ENCODE measurements at regions not wholly inside any gene's neighbourhood (a gene's known extent, or its start where the extent isn't known, plus 50 kb on each side); places are given as distances from the start of the nearest gene placed in this dataset.

DNA sequence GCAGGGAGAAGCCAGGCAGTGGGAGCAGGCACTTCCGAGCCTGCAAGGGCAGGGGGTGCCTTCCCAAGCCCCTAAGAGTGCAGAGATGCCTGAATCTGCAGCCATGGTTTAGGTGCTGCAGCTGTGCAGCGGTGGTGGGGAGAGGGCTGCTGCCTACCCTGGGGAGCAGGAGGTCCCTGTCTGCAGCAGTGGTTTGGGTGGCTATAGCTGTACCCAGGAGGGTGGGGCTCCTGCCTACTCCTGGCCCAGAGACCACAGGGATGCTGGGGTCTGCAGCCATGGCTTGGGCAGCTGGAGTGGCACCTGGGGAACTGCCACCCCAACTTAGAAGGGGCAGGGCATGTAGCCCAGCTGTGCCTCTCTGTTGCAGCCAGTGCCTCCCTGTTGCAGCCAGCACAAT is 488.1 kb upstream of the THBS1 start:
- Histone ChIP-seq H3K27me3 (no peaks in the 10 kb centered on the region), H3K4me3 (no peak overlapping the region), H3K4me1 (no peaks in the 10 kb centered on the region), H3K9me3 (no peaks in the 10 kb centered on the region), H3K36me3 (no peaks in the 10 kb centered on the region), H3K27ac (no peak overlapping the region)
- TF ChIP-seq POLR2A (IDR thresholded peaks at IDR 0.05) = no peak
- no peak for TF ChIP-seq CTCF (IDR thresholded peaks at IDR 0.05)
- DNase-seq = no peak

DNA sequence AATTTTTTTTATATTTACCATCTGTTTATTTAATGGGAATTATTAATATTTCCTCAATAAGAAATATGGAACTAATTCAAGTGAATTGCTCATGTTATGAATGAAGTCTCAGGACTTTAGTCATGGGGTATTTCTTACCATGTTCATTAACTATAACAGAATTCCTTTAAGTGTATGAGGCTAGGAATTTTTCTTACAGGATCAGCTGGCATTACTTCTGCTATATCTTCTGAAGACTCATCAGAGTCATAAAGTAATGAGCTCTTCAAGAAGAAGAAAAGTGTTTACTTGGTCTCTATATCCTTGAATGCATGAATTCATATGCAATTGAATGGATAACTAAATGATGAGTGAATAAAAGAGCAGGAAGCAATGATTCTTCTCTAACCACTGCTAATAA is 486.8 kb upstream of the THBS1 start:
- Histone ChIP-seq H3K4me3 (no peak overlapping the region), H3K4me1 (no peaks in the 10 kb centered on the region), H3K27me3 (no peaks in the 10 kb centered on the region), H3K36me3 (no peaks in the 10 kb centered on the region), H3K27ac (no peak overlapping the region), H3K9me3 (no peaks in the 10 kb centered on the region)
- no peak for TF ChIP-seq CTCF (IDR thresholded peaks at IDR 0.05)
- DNase-seq = no peak

- no peak for DNase-seq
- H3K4me3 ChIP-seq = no peak overlapping the region
- H3K27ac ChIP-seq = no peak overlapping the region
- H3K36me3 ChIP-seq = no peaks in the 10 kb centered on the region
- no peaks in the 10 kb centered on the region for H3K9me3 ChIP-seq
- H3K4me1 ChIP-seq = no peaks in the 10 kb centered on the region
- no peaks in the 10 kb centered on the region for H3K27me3 ChIP-seq
- TF ChIP-seq CTCF (IDR thresholded peaks at IDR 0.05) (no peak), POLR2A (IDR thresholded peaks at IDR 0.05) (no peak)
Observed at GRCh38 chr15:39095218-39095879, 485.5 kb upstream of the THBS1 start.

DNA sequence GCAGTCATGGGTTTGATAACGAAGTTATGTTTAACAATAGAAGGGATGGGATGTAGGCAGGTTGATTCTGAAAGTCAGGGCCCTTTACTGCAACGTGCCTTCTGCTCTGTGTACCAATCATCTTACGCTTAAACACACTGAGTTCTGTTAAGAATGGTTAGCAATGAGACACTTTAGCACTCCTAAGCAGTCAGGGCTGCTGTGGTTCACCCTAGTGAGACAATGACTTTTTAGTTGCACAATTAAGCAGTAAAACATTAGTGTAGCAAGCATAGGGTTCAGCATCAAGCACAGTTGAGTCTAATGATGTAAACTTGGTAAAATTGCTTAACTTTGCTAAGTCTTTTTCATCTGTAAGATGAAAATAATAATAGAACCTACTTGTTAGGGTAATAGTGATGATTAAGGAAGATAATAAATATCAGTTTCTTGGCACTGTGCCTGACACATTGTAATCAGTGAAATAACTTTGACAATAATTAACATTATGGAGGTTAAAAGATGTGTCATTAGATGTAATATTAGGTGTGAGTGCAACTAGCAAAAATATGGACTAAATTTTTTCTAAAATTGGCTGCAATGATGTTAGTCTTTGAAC is 484.2 kb upstream of the THBS1 start:
- no peak overlapping the region for H3K27ac ChIP-seq
- no peaks in the 10 kb centered on the region for H3K9me3 ChIP-seq
- no peaks in the 10 kb centered on the region for H3K36me3 ChIP-seq
- H3K27me3 ChIP-seq = no peaks in the 10 kb centered on the region
- H3K4me3 ChIP-seq = no peak overlapping the region
- TF ChIP-seq POLR2A (IDR thresholded peaks at IDR 0.05) = no peak
- TF ChIP-seq CTCF (IDR thresholded peaks at IDR 0.05) = no peak
- DNase-seq = no peak
- H3K4me1 ChIP-seq = no peaks in the 10 kb centered on the region

DNA sequence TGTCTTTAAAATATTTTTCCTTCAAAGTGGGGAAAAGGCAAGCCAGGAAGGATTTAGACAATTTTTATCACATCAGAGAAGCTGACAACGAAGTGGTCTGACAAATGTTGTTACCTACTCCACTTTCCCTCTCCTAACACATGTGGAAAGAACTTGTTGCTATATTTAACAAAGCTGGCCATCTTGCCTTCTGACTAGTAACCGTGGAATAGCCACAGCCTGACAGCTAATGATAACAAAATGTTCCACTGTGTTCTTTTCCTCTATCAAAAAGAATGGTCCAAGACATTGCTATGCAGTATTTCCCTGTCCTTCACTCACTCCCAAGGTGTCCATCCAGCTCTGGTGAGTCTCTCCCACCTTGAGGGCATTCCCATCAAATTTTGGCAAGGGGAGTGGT is 481.4 kb upstream of the THBS1 start:
- Histone ChIP-seq H3K4me3 (no peak overlapping the region), H3K27me3 (no peaks in the 10 kb centered on the region), H3K27ac (no peak overlapping the region), H3K9me3 (no peaks in the 10 kb centered on the region), H3K36me3 (no peaks in the 10 kb centered on the region), H3K4me1 (no peaks in the 10 kb centered on the region)
- no peak for TF ChIP-seq POLR2A (IDR thresholded peaks at IDR 0.05)
- TF ChIP-seq CTCF (IDR thresholded peaks at IDR 0.05) = no peak
- DNase-seq = no peak
